ENCODE measurements at regions not wholly inside any gene's neighbourhood (a gene's known extent, or its start where the extent isn't known, plus 50 kb on each side); places are given as distances from the start of the nearest gene placed in this dataset.
A peak's percentile ranks its signal among the peaks of the same experiment; 100 is the strongest.

DNA sequence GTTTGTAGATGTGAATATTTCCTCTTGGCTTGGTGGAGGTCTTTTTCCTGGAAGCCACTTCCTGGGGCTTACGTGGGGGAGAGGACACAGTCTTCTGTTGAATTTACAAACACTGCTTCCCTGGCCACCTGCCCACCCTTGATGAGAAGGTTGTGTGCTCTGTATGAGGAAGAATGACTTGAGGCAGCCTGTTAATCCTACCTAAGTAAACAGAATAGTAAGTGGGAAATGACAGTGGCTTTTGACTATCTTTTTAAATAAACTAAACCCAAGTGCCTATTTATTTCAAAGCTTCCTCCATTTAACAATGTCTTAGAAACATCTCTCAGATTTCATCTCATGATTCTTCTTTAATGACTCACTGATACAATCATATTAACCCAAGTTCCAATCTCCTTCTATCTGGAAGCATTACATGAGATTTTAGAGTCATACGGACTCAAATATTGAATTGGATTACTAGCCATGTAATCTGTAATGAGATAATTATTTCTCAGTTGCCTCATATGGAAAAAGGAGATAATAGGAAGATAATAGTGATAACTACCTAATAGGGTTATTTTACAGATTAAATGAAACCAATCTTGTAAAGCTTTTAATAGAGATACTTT is 96.6 kb upstream of the SMIM36 start:
- TF ChIP-seq, protein P1, sequence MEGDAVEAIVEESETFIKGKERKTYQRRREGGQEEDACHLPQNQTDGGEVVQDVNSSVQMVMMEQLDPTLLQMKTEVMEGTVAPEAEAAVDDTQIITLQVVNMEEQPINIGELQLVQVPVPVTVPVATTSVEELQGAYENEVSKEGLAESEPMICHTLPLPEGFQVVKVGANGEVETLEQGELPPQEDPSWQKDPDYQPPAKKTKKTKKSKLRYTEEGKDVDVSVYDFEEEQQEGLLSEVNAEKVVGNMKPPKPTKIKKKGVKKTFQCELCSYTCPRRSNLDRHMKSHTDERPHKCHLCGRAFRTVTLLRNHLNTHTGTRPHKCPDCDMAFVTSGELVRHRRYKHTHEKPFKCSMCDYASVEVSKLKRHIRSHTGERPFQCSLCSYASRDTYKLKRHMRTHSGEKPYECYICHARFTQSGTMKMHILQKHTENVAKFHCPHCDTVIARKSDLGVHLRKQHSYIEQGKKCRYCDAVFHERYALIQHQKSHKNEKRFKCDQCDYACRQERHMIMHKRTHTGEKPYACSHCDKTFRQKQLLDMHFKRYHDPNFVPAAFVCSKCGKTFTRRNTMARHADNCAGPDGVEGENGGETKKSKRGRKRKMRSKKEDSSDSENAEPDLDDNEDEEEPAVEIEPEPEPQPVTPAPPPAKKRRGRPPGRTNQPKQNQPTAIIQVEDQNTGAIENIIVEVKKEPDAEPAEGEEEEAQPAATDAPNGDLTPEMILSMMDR (IDR thresholded peaks at IDR 0.05) = no peak
- no peak for TF ChIP-seq MEF2A (IDR thresholded peaks at IDR 0.05; ENCODE audit: borderline replicate concordance, low read depth)
- TF ChIP-seq FOXJ3 (CRISPR knock-in tag; IDR thresholded peaks at IDR 0.05) = no peak
- no peak for TF ChIP-seq YY1 (IDR thresholded peaks at IDR 0.05; ENCODE audit: low read depth)
- peak in 1 of 2 experiments; percentile 45; a peak in 1 of 4 replicates for TF ChIP-seq EP300 (IDR thresholded peaks at IDR 0.05; ENCODE audit: borderline replicate concordance in 1 of 2, low read depth in 1 of 2, low read length in 1 of 2)
- no peak for TF ChIP-seq ELF1 (IDR thresholded peaks at IDR 0.05)
- TF ChIP-seq, protein P2, sequence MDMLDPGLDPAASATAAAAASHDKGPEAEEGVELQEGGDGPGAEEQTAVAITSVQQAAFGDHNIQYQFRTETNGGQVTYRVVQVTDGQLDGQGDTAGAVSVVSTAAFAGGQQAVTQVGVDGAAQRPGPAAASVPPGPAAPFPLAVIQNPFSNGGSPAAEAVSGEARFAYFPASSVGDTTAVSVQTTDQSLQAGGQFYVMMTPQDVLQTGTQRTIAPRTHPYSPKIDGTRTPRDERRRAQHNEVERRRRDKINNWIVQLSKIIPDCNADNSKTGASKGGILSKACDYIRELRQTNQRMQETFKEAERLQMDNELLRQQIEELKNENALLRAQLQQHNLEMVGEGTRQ (IDR thresholded peaks at IDR 0.05; ENCODE audit: borderline replicate concordance, low read depth, low read length) = no peak
- TF ChIP-seq, protein P3, sequence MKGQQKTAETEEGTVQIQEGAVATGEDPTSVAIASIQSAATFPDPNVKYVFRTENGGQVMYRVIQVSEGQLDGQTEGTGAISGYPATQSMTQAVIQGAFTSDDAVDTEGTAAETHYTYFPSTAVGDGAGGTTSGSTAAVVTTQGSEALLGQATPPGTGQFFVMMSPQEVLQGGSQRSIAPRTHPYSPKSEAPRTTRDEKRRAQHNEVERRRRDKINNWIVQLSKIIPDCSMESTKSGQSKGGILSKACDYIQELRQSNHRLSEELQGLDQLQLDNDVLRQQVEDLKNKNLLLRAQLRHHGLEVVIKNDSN (IDR thresholded peaks at IDR 0.05; ENCODE audit: borderline replicate concordance, low read depth) = no peak
- no peak for TF ChIP-seq RFX5 (IDR thresholded peaks at IDR 0.05; ENCODE audit: low read length)
